Choroid plexus epithelial cell (primary cell): ENCODE measurements at regions not wholly inside any gene's neighbourhood (a gene's known extent, or its start where the extent isn't known, plus 50 kb on each side); places are given as distances from the start of the nearest gene placed in this dataset.

ENCODE experiments used
- DNase-seq: peaks from one replicate; pipeline ENCODE4 v3.0.0-alpha.2; 2010; ENCODE audit warnings: low read depth
- H3K4me3 ChIP-seq: 2 replicates; pipeline ENCODE4 v1.5.1; 2011; ENCODE audit warnings: low read depth, mild to moderate bottlenecking, control low read depth, low read length, moderate library complexity
- CTCF ChIP-seq: conservative IDR thresholded peaks from 2 replicates; pipeline ENCODE4 v1.5.1; 2011; ENCODE audit warnings: low read depth, mild to moderate bottlenecking, control low read depth, inconsistent platforms, low read length, moderate library complexity

- H3K4me3 ChIP-seq = no peak overlapping the region
- TF ChIP-seq CTCF = no peak
- no peak for DNase-seq
Measured at GRCh38 chrX:25070038-25070437, 54.3 kb upstream of the ARX start.

- no peak for TF ChIP-seq CTCF
- H3K4me3 ChIP-seq = no peak overlapping the region
- DNase-seq = no peak
Measured at GRCh38 chrX:25069209-25069608, 53.4 kb upstream of the ARX start.

GRCh38 chrX:25068340-25068739, 52.6 kb upstream of the ARX start:
- no peak for DNase-seq
- H3K4me3 ChIP-seq = no peak overlapping the region
- TF ChIP-seq CTCF = no peak

- TF ChIP-seq CTCF = no peak
- no peak for DNase-seq
- no peak overlapping the region for H3K4me3 ChIP-seq
Measured at GRCh38 chrX:25067271-25068172, 51.8 kb upstream of the ARX start.

GRCh38 chrX:25066131-25066530, 50.4 kb upstream of the ARX start:
- TF ChIP-seq CTCF = no peak
- DNase-seq = no peak
- no peak overlapping the region for H3K4me3 ChIP-seq
